A549 (cell line): ENCODE measurements at regions not wholly inside any gene's neighbourhood (a gene's known extent, or its start where the extent isn't known, plus 50 kb on each side); places are given as distances from the start of the nearest gene placed in this dataset.

Source experiments
- ATAC-seq, 2 experiments: fragments of 200-7000 bp in 1 of 2; fragments of >200 bp in 1 of 2; cut with Nextera tagmentation in 1 of 2; cut with Tn5 transposase in 1 of 2; 3 replicates each; pipeline versions ENCODE4 v1.8.0 to v1.9.1; 2018 to 2020; ENCODE audit warnings: mild to moderate bottlenecking in 1 of 2, moderate library complexity in 1 of 2
- CTCF ChIA-PET: fragments of 300-600 bp; sonication (Branson Sonifier 250); formaldehyde crosslinking; extraction: SDS; loops from one replicate; lab custom pipeline; 2021; ENCODE audit warnings: antibody characterized with exemption, inconsistent platforms; lab: Yijun Ruan, JAX
- POLR2A ChIA-PET: fragments of 350-600 bp; formaldehyde crosslinking; extraction: SDS; loops from one replicate; lab custom pipeline; 2021; ENCODE audit warnings: antibody characterized with exemption, inconsistent platforms; lab: Yijun Ruan, JAX
- DNase-seq, 2 experiments: peaks; one replicate each; pipeline versions ENCODE4 v3.0.0 to v3.0.0-alpha.2; 2011 to 2016; ENCODE audit warnings: low read depth in 1 of 2, low spot score in 1 of 2
- FAIRE-seq: peaks from 2 replicates; lab custom pipeline; 2011; peaks lifted over from hg19 to GRCh38; lab: Jason Lieb, UNC
- H3K27ac ChIP-seq, 2 experiments: fragments of >200 bp; sonication (Bioruptor Twin); formaldehyde crosslinking; 3 replicates each; pipeline ENCODE4 v1.5.1; 2016 to 2017
- H3K4me1 ChIP-seq: fragments of >200 bp; sonication (Bioruptor Twin); formaldehyde crosslinking; 3 replicates; pipeline ENCODE4 v1.6.1; 2016
- H3K4me2 ChIP-seq: fragments of >200 bp; sonication (Bioruptor Twin); formaldehyde crosslinking; 3 replicates; pipeline ENCODE4 v1.6.1; 2016
- H3K4me3 ChIP-seq: fragments of >200 bp; sonication (Bioruptor Twin); formaldehyde crosslinking; 3 replicates; pipeline ENCODE4 v1.5.1; 2016
- H3K9me3 ChIP-seq: fragments of >200 bp; sonication (Bioruptor Twin); formaldehyde crosslinking; 3 replicates; pipeline ENCODE4 v1.6.1; 2016
- ATOH8 ChIP-seq: fragments of 250-450 bp; sonication (Bioruptor Pico); IDR thresholded peaks from 2 replicates; pipeline ENCODE4 v1.5.0; 2020; ENCODE audit warnings: low read depth, mild to moderate bottlenecking, moderate library complexity
- BHLHE40 ChIP-seq: IDR thresholded peaks from 2 replicates; pipeline ENCODE4 v1.6.1; 2012; ENCODE audit warnings: low read depth, low read length, inconsistent platforms
- CBX2 ChIP-seq: fragments of 200-600 bp; sonication (generic); IDR thresholded peaks from 2 replicates; pipeline ENCODE4 v1.6.1; 2016; ENCODE audit warnings: low read depth, mild to moderate bottlenecking, borderline replicate concordance
- CHD2 ChIP-seq: fragments of 150-350 bp; IDR thresholded peaks from 2 replicates; pipeline ENCODE4 v1.6.1; 2014; ENCODE audit warnings: low read length; ENCODE audit not compliant: partially characterized antibody
- EHF ChIP-seq: fragments of 250-450 bp; sonication (Bioruptor Pico); IDR thresholded peaks from 2 replicates; pipeline ENCODE4 v1.5.0; 2020; ENCODE audit warnings: mild to moderate bottlenecking
- EHMT2 ChIP-seq: fragments of 200-600 bp; sonication (generic); IDR thresholded peaks from 2 replicates; pipeline ENCODE4 v1.6.1; 2016; ENCODE audit warnings: antibody characterized with exemption, low read depth, mild to moderate bottlenecking, moderate library complexity
- ESRRA ChIP-seq: fragments of 150-350 bp; IDR thresholded peaks from 2 replicates; pipeline ENCODE4 v1.6.1; 2014; ENCODE audit warnings: mild to moderate bottlenecking, low read length, borderline replicate concordance
- FOSL2 ChIP-seq, 2 experiments: fragments of 450-650 bp in 1 of 2; fragments of >200 bp in 1 of 2; sonication (Bioruptor Twin) in 1 of 2; formaldehyde crosslinking; IDR thresholded peaks; 2 replicates each; pipeline versions ENCODE4 v1.5.0 to v1.6.1; 2016 to 2020; ENCODE audit warnings: mild to moderate bottlenecking in 1 of 2, moderate library complexity in 1 of 2
- HDAC2 ChIP-seq: fragments of 200-600 bp; sonication (generic); IDR thresholded peaks from 2 replicates; pipeline ENCODE4 v1.6.1; 2016
- KDM1A ChIP-seq: fragments of 200-600 bp; sonication (generic); IDR thresholded peaks from 2 replicates; pipeline ENCODE4 v1.6.1; 2016; ENCODE audit warnings: low read depth, mild to moderate bottlenecking
- MAFK ChIP-seq: fragments of 450-650 bp; IDR thresholded peaks from 2 replicates; pipeline ENCODE4 v1.6.1; 2014; ENCODE audit not compliant: partially characterized antibody
- PBX3 ChIP-seq: IDR thresholded peaks from 2 replicates; pipeline ENCODE4 v1.6.1; 2012
- RARB ChIP-seq: fragments of 250-450 bp; sonication (Bioruptor Pico); IDR thresholded peaks from 2 replicates; pipeline ENCODE4 v1.8.0; 2021; ENCODE audit warnings: mild to moderate bottlenecking, moderate library complexity
- RCOR1 ChIP-seq: fragments of 150-350 bp; IDR thresholded peaks from 2 replicates; pipeline ENCODE4 v1.6.1; 2014; ENCODE audit warnings: antibody characterized with exemption, low read length, low read depth
- RFX5 ChIP-seq: fragments of 450-650 bp; IDR thresholded peaks from 2 replicates; pipeline ENCODE4 v1.7.1; 2014; ENCODE audit warnings: antibody characterized with exemption, mild to moderate bottlenecking, moderate library complexity
- SMC3 ChIP-seq: fragments of >200 bp; sonication (Bioruptor Twin); formaldehyde crosslinking; IDR thresholded peaks from 3 replicates; pipeline ENCODE4 v1.6.1; 2018; ENCODE audit warnings: inconsistent platforms
- TFCP2L1 ChIP-seq: fragments of 250-450 bp; sonication (Bioruptor Pico); IDR thresholded peaks from 2 replicates; pipeline ENCODE4 v1.5.0; 2021; ENCODE audit warnings: mild to moderate bottlenecking
- TP53 ChIP-seq: fragments of 250-450 bp; sonication (Bioruptor Pico); IDR thresholded peaks from 2 replicates; pipeline ENCODE4 v1.5.0; 2021; ENCODE audit warnings: mild to moderate bottlenecking, moderate library complexity
- ZC3H11A ChIP-seq: fragments of 450-650 bp; IDR thresholded peaks from 2 replicates; pipeline ENCODE4 v1.6.1; 2014; ENCODE audit warnings: antibody characterized with exemption, mild to moderate bottlenecking
- WGBS: methylation state at CpG from one replicate; pipeline ENCODE4 v1.1.6; 2017; ENCODE audit errors: missing lambda C conversion rate; 5-methylcytosine and 5-hydroxymethylcytosine counted together
- TF ChIP-seq, protein P1 (sequence below): IDR thresholded peaks from 2 replicates; pipeline ENCODE4 v1.6.1; 2012; ENCODE audit warnings: low read depth, borderline replicate concordance
- TF ChIP-seq, protein P2 (sequence below): IDR thresholded peaks from 2 replicates; pipeline ENCODE4 v1.6.1; 2012
- TF ChIP-seq, protein P3 (sequence below): fragments of 150-350 bp; IDR thresholded peaks from 2 replicates; pipeline ENCODE4 v1.6.1; 2014; ENCODE audit warnings: low read depth, mild to moderate bottlenecking, low read length
- TF ChIP-seq, protein P4 (sequence below): fragments of 200-600 bp; sonication (generic); IDR thresholded peaks from 2 replicates; pipeline ENCODE4 v1.6.1; 2016; ENCODE audit warnings: antibody characterized with exemption, mild to moderate bottlenecking, moderate library complexity
- TF ChIP-seq, protein P5 (sequence below): fragments of >200 bp; sonication (Bioruptor Twin); formaldehyde crosslinking; IDR thresholded peaks from 3 replicates; pipeline ENCODE4 v1.5.1; 2016

GRCh38 chr16:49931916-49932315 is 76.0 kb upstream of the ZNF423 start:
- CTCF ChIA-PET = interaction anchor here (1.5 to 2.4 kb wide), 2 partner anchors 12 to 26 kb away, joined by 5 to 8 read pairs; no protein-coding TSS in a partner anchor

GRCh38 chr16:49932434-49932833 is 76.5 kb upstream of the ZNF423 start:
- Histone ChIP-seq H3K9me3 (no peaks in the 10 kb centered on the region), H3K4me2 (no peak overlapping the region), H3K4me3 (no peak overlapping the region), H3K27ac (no peak overlapping the region), H3K4me1 (no peaks in the 10 kb centered on the region)
- DNase-seq (no peak), ATAC-seq (no peak), FAIRE-seq (no peak)
- TF ChIP-seq, protein P1, sequence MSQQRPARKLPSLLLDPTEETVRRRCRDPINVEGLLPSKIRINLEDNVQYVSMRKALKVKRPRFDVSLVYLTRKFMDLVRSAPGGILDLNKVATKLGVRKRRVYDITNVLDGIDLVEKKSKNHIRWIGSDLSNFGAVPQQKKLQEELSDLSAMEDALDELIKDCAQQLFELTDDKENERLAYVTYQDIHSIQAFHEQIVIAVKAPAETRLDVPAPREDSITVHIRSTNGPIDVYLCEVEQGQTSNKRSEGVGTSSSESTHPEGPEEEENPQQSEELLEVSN = no peak
- TF ChIP-seq CBX2 (no peak), TFCP2L1 (CRISPR knock-in tag) (no peak), EHMT2 (no peak), HDAC2 (no peak), RARB (CRISPR knock-in tag) (no peak), ESRRA (no peak), ATOH8 (CRISPR knock-in tag) (no peak), MAFK (no peak), FOSL2 (IDR thresholded peaks at IDR 0.05) (no peak), FOSL2 (CRISPR knock-in tag; IDR thresholded peaks at IDR 0.05) (no peak), EHF (CRISPR knock-in tag) (no peak), KDM1A (no peak)
- TF ChIP-seq, protein P2, sequence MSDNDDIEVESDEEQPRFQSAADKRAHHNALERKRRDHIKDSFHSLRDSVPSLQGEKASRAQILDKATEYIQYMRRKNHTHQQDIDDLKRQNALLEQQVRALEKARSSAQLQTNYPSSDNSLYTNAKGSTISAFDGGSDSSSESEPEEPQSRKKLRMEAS = no peak
- TF ChIP-seq, protein P3, sequence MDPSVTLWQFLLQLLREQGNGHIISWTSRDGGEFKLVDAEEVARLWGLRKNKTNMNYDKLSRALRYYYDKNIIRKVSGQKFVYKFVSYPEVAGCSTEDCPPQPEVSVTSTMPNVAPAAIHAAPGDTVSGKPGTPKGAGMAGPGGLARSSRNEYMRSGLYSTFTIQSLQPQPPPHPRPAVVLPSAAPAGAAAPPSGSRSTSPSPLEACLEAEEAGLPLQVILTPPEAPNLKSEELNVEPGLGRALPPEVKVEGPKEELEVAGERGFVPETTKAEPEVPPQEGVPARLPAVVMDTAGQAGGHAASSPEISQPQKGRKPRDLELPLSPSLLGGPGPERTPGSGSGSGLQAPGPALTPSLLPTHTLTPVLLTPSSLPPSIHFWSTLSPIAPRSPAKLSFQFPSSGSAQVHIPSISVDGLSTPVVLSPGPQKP = no peak
- 42% methylated on average over 8 of the region's 8 CpGs for WGBS
- CTCF ChIA-PET = interaction anchor here (2.4 to 2.5 kb wide), 2 partner anchors 10 to 13 kb away, joined by 8 to 9 read pairs; no protein-coding TSS in a partner anchor
- POLR2A ChIA-PET = no interaction called here

More at GRCh38 chr16:49931916-49932315, 76.0 kb upstream of the ZNF423 start:
- no peak for ATAC-seq
- no peak overlapping the region for H3K27ac ChIP-seq
- H3K4me3 ChIP-seq = no peak overlapping the region
- TF ChIP-seq RFX5 (no peak), FOSL2 (IDR thresholded peaks at IDR 0.05) (no peak), FOSL2 (CRISPR knock-in tag; IDR thresholded peaks at IDR 0.05) (no peak), TP53 (CRISPR knock-in tag) (no peak), SMC3 (no peak), ZC3H11A (no peak), RCOR1 (no peak), BHLHE40 (no peak), PBX3 (no peak)
- H3K4me2 ChIP-seq = no peak overlapping the region
- no peaks in the 10 kb centered on the region for H3K4me1 ChIP-seq
- no peaks in the 10 kb centered on the region for H3K9me3 ChIP-seq
- no peak for DNase-seq
- 80% methylated on average over 10 of the region's 10 CpGs for WGBS
- POLR2A ChIA-PET = no interaction called here
- FAIRE-seq = no peak

DNA sequence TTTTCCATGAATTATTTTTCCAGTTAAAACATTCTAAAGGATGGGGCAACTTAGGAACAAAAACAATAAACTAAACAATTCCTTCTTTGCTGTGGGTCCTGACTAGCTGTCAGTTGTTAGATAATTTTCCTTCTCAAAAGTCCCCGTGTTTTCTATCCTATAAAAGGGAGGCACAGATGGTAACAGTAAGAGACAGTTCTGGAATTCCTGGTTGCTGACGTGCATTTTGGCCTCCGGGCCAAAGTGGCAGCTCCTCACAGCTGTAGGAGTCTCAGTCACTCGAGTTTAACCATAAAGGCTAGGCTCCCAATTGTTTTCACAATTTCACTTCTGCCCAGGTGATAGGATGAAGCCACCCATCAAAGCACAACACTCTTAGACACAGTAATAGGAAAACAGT is 77.0 kb upstream of the ZNF423 start:
- no peak overlapping the region for H3K27ac ChIP-seq
- DNase-seq (no peak), ATAC-seq (no peak), FAIRE-seq (no peak)
- POLR2A ChIA-PET = no interaction called here
- 3% methylated on average over 4 of the region's 4 CpGs for WGBS
- H3K9me3 ChIP-seq = no peaks in the 10 kb centered on the region
- CTCF ChIA-PET = interaction anchor here (1.6 to 2.5 kb wide), 3 partner anchors 11 to 25 kb away, joined by 5 to 9 read pairs (median 8); no protein-coding TSS in a partner anchor
- H3K4me1 ChIP-seq = no peaks in the 10 kb centered on the region
- no peak overlapping the region for H3K4me3 ChIP-seq
- no peak overlapping the region for H3K4me2 ChIP-seq
- TF ChIP-seq CHD2 (no peak), RCOR1 (no peak), KDM1A (no peak), ESRRA (no peak), MAFK (no peak), ZC3H11A (no peak), RARB (CRISPR knock-in tag) (no peak)
- TF ChIP-seq, protein P4, sequence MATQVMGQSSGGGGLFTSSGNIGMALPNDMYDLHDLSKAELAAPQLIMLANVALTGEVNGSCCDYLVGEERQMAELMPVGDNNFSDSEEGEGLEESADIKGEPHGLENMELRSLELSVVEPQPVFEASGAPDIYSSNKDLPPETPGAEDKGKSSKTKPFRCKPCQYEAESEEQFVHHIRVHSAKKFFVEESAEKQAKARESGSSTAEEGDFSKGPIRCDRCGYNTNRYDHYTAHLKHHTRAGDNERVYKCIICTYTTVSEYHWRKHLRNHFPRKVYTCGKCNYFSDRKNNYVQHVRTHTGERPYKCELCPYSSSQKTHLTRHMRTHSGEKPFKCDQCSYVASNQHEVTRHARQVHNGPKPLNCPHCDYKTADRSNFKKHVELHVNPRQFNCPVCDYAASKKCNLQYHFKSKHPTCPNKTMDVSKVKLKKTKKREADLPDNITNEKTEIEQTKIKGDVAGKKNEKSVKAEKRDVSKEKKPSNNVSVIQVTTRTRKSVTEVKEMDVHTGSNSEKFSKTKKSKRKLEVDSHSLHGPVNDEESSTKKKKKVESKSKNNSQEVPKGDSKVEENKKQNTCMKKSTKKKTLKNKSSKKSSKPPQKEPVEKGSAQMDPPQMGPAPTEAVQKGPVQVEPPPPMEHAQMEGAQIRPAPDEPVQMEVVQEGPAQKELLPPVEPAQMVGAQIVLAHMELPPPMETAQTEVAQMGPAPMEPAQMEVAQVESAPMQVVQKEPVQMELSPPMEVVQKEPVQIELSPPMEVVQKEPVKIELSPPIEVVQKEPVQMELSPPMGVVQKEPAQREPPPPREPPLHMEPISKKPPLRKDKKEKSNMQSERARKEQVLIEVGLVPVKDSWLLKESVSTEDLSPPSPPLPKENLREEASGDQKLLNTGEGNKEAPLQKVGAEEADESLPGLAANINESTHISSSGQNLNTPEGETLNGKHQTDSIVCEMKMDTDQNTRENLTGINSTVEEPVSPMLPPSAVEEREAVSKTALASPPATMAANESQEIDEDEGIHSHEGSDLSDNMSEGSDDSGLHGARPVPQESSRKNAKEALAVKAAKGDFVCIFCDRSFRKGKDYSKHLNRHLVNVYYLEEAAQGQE = no peak
- TF ChIP-seq, protein P5, sequence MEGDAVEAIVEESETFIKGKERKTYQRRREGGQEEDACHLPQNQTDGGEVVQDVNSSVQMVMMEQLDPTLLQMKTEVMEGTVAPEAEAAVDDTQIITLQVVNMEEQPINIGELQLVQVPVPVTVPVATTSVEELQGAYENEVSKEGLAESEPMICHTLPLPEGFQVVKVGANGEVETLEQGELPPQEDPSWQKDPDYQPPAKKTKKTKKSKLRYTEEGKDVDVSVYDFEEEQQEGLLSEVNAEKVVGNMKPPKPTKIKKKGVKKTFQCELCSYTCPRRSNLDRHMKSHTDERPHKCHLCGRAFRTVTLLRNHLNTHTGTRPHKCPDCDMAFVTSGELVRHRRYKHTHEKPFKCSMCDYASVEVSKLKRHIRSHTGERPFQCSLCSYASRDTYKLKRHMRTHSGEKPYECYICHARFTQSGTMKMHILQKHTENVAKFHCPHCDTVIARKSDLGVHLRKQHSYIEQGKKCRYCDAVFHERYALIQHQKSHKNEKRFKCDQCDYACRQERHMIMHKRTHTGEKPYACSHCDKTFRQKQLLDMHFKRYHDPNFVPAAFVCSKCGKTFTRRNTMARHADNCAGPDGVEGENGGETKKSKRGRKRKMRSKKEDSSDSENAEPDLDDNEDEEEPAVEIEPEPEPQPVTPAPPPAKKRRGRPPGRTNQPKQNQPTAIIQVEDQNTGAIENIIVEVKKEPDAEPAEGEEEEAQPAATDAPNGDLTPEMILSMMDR = no peak
